GM04504 (cell line): ENCODE measurements at regions not wholly inside any gene's neighbourhood (a gene's known extent, or its start where the extent isn't known, plus 50 kb on each side); places are given as distances from the start of the nearest gene placed in this dataset.

Experiments used
- DNase-seq: peaks from one replicate; pipeline ENCODE4 v3.0.0-alpha.2; 2012; ENCODE audit warnings: low read depth

- no peak for DNase-seq
Measured at GRCh38 chr1:115203287-115203686, 114.0 kb upstream of the TSPAN2 start.

GRCh38 chr1:115201598-115201997 lies 112.3 kb upstream of the TSPAN2 start:
- no peak for DNase-seq

GRCh38 chr1:115199416-115200132 lies 110.3 kb upstream of the TSPAN2 start:
- no peak for DNase-seq

- peak; percentile 74 for DNase-seq
Measured at GRCh38 chr1:115198938-115199337, 109.6 kb upstream of the TSPAN2 start.

DNA sequence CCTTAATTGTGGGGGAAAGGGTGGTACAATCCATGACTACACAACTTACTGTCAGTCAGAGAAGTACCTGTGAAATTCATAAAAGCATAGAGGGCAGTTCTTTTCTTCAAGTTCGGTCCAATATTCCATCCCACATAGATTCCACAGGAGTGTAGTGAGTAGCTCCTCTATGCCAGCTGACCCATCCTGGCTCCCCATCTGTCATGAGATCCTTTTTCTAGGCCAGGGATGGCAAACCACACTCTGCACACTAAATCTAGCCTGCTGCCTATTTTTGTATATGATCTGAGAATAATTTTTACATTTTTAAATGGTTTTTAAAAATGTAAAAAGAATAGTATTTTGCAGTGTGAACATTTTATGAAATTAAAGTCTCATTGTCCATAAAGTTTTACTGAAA lies 107.0 kb upstream of the TSPAN2 start:
- no peak for DNase-seq

DNA sequence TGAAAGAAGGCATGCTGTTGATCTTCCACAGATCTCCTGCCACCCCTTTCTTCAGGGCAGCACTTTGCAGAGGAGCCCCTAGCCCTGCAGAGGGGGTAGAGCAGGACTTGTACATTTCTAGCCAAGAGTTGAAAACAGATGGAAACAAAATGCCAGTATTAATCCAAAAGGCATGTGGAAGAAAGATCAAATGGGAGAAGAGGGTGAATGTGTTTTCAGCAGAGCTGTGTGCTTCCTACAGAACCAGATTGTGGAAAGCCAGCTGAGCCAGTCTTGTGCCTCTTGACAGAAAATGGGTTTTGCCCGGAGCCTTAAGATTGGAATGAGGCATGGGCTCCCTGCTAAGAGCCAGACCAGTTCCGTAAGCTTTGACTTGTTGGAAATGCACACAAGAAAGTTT lies 105.2 kb upstream of the TSPAN2 start:
- DNase-seq: no peak

- DNase-seq: no peak
Measured at GRCh38 chr1:115193046-115193828, 103.9 kb upstream of the TSPAN2 start.

DNA sequence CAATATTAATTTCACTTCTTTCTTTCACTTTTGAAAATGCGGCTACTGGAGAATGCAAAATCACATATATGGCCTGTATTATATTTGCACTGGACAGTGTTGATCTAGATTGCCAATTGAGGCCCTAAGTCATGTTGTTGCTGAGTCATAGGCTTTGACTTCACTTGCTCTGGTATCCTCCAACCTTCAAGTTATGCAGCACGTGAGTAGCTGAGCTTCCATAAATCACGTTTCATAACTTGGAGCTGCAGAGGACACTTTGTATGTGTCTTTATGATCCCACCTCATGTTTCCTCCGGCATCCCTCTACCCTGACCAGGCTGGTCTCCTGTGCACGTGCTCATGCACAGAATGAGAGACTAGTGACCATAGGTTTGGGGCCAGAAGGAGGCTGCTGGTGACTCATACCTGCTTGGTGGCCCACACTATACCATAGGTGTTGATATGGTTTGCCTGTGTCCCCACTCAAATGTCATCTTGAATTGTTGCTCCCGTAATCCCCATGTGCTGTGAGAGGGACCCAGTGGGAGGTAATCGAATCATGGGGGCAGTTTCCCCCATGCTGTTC lies 103.0 kb upstream of the TSPAN2 start:
- no peak for DNase-seq

DNA sequence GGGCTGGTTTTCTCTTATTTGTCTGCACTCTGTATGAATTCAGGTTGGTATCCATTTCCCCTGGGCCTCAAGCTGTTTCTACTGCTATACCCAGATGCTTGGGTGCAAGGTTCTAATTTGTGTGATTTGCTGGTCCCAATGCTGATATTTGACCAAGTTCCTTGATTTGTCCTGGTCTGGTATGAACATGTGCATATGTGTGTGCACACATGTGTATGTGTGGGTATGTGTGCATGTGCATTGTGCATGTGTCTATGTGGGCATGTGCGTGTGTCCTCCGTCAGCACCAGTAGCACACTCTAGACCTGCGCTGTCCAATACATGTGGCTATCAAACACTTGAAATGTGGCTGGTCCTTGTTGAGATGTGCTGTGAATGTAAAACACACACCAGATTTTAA lies 102.4 kb upstream of the TSPAN2 start:
- DNase-seq: no peak

- DNase-seq: no peak
Measured at GRCh38 chr1:115190540-115191170, 101.4 kb upstream of the TSPAN2 start.

GRCh38 chr1:115189814-115190539 lies 100.7 kb upstream of the TSPAN2 start:
- DNase-seq: peak; percentile 88

DNA sequence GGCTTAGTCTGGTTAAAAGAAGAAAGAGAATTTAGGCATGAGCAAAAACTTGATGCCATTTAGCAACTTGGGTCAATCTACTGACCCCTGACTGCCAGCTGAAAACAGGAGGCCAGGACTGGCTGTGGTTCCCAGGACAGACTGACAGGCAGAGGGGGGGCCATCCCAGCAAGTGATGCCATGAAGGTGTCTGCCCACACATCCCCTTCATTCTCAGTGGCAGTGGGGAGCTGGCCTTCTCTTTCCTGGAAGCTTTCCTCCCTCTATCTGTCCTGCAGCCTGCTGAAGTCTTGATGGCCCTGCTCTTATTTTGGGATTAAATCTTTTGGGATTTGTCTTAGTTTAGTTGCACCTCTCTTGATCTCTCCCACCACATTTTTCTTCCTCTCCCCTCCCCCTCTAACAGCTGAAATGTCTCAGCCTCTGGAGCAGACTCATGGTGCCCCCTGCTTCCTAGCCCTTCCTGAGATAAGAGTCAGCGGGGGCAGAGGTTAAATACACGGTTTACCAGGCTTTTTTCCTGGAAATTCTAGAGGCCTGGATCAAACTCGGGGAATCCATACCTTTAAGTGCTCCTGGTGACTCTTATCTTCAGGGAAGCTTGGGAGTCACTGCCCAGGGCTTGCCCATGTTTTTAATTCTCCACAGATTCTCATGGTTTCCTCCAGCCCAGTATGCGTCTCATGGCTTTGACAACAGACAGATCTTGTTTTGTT lies 99.5 kb upstream of the TSPAN2 start:
- no peak for DNase-seq

DNA sequence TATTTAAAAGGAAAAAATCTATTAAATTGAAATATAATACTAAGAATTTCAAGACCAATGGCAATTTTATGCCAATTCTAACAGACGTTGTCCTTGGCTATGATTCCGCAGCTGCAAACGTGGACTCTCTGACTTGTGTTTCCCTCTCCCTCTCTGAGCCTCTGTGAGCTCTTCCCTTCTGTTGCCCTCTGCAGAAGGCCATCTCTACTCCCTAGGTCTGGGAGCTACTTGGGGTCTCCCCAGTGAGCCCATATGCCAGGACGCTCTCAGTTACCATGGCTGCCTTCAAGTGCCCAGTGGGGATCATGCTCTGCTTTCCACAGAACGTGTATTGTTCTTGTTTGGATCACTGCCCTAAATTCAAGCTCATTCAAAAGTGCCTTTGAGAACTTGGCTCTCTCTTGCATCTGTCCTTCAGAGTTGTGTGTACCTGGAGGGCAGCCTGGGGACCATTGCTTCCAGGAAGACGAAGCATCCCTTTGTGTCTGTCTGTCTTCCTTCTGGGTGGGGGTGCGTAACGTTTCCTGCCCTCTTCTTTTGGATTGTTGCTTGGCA lies 97.5 kb upstream of the TSPAN2 start:
- DNase-seq: no peak

DNA sequence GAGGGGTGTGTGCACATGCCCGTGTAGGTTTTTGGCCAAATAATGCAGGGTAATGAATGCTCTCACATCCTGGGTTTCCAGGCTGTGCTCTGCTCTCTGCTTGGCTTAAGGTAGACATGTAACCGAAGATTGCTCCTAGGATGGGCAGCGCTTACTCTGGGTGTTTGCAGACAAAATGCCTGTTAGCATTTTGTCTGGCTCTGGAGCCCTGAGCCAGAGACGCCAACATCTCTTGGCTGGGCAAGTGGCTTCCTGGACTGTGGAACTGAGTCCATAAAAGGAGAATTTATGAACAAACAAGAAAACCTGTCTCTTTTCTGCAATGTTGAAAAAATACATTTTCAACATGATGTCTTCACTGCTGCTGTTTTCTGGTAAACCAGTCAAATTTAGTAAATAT lies 96.0 kb upstream of the TSPAN2 start:
- DNase-seq: no peak

- DNase-seq: peak; percentile 75
Measured at GRCh38 chr1:115184951-115185331, 95.6 kb upstream of the TSPAN2 start.

DNA sequence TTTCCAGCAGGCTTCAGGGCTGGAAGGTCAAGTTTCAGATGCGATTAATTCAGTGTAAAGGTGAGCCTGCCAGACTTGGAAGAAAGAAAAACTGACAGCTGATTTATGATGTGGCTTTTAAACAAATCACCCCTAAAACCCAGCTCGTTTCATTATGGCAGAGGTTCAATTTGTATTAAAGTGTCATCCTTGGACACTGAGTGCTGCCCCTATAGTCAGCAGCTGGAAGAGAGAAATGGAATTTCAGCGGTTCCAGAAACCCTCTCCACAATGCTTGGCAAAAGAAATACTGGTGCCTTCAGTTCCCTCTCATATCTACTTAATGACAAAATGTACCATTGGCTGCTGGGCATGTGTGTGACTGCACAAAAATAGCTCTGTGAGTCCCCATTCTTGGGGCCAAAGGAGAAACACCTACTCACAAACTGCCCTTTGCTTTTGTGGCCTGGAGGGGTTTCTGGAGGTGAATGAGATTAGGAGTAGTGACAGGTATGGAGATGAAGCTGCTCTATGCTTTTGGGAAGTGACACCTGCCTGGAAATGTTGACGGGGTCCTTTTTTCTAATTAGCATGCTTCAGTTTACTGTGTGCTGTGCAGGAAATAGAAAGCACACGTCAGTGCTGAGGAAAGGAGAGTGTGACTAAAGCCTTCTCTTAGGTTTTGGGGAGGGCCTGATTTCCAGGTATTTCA lies 95.1 kb upstream of the TSPAN2 start:
- no peak for DNase-seq

GRCh38 chr1:115183721-115184259 lies 94.5 kb upstream of the TSPAN2 start:
- DNase-seq: no peak

DNA sequence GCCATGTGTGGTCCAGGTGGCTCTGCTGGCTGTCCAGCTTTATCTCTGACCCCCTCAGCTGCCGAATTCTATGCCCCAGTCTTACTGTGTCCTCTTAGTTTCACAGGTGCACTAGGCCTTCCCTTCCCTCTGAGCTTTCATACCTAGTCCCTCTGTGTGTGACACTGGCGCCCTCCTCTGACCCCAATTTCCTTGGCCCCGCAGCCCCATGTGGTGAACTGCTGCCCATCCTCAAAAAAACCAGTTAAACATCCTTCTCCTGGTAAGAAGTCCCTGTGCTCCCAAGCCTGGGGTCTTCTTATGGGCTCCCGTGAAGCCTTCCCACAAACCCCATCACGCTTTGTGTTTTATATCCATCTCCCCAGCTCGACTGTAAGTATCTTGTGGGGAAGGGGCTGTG lies 93.9 kb upstream of the TSPAN2 start:
- DNase-seq: no peak

DNA sequence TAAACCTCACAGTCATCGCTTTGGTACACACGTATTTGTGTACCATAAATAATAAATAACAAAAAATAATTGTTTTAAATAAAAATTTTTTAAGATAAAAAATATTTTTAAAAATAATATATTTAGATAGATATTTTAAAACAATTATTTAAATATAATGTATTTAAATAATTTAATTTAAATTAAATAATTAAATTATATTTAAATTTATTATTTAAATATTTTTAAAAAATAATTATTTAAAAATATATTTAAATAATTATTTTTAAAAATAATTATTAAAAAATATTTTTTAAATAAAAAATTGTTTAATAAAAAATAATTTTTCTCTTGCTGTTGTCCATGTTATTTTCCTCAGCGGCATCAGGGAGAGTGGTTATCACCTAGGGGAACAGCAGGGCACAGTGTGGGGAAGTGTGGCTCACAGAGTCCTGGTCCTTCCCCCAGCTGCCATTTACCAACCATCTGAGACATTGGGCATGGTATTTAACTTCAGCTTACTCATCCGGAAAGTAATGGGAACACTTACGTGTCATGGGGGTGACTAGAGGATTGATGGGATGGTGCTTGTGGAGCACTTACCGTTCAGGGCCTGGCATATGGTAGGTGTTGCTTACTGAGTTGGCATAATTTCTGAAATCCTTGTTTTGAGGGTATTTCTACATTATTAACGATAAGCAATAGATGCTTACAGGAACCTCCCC lies 92.9 kb upstream of the TSPAN2 start:
- no peak for DNase-seq

DNA sequence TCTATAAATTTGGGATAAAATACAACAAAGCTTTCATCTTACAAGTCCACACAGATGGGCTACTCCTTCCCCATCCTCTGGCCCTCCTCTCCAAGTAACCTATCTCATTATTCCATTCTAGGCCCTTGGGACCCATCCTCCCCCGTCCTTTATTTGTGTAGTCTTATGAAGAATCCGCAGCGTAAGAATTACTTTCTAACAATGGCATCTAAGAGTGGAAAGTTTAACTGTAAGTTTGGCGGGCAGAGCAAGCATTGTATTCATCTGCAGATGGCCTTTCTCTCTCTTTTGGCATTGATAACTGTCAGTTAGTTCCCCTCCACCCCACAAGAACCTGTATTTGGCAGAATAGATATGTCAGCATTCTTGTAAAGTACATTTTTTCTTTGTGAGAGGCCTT lies 91.9 kb upstream of the TSPAN2 start:
- DNase-seq: no peak
